ENCODE measurements at regions not wholly inside any gene's neighbourhood (a gene's known extent, or its start where the extent isn't known, plus 50 kb on each side); places are given as distances from the start of the nearest gene placed in this dataset.

DNA sequence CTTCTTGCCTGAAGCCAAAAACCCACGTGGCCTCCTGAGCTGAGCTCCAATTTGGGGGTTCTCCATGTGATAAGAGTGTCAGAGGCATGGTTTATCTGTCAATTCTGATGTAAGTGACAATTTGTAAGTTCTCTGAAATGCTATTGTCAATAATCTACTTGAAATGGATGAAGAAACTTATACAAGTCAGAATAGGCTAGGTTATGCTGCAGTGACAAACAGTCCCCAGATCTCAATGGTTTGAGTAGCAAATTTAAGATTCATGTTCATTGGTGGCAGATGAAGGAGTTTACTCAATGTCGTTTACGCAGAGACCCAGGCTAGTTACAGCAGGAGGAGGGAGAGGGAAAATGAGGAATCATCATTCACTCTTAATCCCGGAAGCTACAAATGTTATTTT, 352.4 kb downstream of the KIF16B start:
- no peak for DNase-seq
- intact Hi-C loops (cut with DNase I), result no loop called here

DNA sequence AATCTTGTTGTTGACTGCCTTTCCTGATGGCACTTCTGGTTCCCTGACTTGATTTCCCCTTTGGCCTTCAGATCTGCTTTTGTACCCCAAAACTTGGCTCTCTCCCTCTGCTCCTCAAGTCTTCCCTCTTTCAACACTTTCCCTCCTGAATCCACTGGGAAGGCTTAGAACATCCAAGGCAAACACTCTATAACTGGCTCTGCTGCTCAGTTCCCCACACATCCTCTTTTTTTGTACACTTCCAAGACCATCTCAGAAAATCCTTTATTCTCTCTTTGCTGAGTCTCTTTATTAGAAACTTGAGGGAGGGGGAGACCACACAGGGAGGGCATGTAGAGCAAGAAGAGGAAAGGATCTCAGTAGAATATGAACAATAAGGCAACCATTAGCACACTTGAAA, 354.1 kb downstream of the KIF16B start:
- no peak for DNase-seq
- intact Hi-C loops (cut with DNase I), result no loop called here

DNA sequence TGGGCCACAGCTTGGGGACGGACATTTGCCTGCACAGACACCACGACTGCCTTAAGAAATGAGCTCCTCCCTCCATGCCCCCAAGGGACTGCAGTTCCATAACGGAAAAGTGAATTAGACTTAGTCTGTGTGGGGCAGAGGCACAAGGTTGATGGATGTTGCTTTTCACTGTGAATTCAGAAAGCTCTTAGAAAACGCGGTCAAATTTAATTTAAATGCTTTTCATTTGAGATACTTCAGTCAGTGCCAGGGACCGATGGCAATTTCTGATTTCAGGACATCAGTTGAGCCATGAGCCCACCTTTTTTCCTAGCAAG, 356.4 kb downstream of the KIF16B start:
- DNase-seq, result no peak
- intact Hi-C loops (cut with DNase I), result no loop called here

DNA sequence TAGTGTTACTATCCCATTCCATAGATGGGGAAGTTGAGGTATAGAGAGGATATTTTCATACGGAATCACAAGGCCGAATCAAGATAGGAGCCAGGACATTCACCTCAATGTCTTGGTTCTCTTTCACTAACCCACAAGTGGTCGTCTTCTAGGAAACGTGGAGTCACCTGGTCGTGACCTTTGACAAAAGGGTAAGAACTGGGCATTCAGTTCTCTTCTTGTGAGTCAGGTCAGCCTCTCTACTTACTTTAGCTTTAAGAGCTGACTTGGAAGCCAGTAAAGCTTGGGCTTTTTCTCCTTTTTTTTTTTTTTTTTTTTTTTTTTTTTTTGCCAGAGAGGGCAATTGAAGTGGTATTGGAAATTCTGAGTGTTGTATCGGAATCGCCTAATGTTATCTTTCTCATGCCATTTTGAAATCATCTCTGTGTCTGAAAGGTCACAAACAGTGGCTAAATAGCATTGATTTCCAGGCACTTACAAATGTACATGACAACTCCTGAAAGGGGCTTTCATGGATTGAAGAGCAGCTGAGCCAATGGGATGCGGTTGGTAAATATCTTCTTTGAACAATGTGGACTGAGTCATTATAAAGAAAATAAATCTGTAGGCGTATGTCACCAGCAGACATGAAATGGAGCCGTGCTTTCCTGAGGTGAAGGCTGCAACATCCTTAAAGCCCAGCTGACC, 356.9 kb downstream of the KIF16B start:
- no peak for DNase-seq
- intact Hi-C loops (cut with DNase I), result no loop called here

DNA sequence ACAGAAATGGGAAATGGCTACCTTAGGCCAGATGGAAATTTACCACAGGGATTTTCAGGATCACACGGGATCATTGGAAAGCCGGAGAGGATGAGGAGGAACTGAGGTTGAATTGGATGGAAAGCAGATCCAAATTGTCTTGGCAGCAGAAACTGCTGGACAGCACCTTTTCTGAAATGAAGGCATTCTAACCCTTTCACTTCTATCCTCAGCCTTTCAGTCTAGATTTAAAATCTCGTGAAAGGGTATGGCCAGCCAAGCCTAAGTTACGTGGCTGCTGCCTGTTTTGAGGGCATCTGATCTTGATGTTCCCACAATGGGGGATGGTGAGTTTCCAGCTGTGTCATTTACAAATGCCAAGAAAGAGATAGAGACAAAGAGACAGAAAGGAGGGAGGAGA, 358.2 kb downstream of the KIF16B start:
- intact Hi-C loops (cut with DNase I), result no loop called here
- no peak for DNase-seq

DNA sequence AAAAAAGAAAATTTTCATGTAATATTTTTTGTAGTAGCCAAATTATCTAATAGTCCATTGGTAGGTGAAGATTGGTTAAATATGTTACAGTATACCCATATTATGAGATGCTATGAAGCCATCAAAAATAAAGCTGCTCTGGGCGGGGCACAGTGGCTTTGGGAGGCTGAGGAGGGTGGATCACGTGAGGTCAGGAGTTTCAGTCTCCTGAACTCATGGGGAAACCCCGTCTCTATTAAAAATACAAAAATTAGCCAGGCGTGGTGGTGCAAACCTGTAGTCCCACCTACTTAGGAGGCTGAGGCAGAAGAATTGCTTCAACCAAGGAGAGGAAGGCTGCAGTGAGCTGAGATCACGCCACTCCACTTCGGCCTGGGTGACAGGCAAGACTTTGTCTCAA, 360.5 kb downstream of the KIF16B start:
- DNase-seq, result no peak
- intact Hi-C loops (cut with DNase I), result no loop called here

DNA sequence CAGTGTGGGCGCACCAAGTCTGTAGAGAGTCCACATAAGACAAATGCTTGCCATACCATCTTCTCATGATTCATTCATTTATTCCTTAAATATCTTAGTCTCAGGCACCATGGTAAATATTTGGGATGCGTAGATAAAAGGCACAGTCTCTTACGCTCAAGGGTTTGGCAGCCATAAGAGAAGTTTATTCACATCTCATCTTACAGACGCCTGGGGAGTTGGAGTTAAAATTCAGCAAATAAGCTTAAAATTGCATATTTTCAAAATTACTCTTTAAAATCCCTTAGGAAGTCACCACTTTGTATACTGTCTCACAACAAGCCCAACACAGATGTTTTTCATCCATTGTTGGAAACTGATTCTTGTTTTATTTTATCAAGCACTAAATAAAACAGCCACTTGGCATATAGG, 363.3 kb downstream of the KIF16B start:
- intact Hi-C loops (cut with DNase I), result no loop called here
- no peak for DNase-seq

DNA sequence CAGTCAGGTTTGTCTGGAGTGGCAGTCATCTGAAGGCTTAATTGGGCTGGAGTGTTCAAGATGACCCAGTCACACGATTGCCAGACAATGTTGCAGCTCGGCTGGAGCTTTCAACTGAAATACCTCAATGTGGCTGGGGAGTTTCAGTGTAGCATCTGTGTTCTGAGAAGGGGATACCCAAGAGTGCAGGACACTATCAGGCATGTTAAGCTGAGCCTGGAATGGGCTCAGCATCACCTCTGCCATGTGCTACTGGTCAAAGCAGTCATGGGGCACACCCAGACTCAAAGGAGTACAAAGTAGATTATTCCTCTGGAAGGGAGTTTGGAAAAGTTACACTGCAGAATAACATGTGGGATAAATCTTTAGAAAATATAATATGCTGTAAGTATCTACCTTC, 363.9 kb downstream of the KIF16B start:
- intact Hi-C loops (cut with DNase I), result no loop called here
- no peak for DNase-seq

DNA sequence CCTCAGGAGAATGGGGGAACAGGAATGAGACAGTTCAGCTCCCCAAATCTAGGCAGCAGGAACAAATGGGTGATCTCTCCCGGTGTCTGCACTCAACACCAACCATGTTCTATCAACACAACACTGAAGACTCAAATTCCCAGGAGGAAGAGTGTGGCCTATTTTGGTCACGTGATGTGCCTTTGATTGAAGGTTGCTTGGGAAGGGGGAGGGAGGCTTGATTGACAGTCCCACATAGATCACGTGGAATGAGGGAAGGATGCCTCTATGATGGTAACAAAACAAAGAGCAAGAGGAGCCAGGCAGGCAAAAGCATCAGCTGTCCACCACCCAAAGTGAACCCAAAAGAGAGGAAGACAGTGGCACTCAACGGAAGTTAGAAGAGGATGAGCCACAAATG, 364.8 kb downstream of the KIF16B start:
- intact Hi-C loops (cut with DNase I), result no loop called here
- DNase-seq, result no peak

DNA sequence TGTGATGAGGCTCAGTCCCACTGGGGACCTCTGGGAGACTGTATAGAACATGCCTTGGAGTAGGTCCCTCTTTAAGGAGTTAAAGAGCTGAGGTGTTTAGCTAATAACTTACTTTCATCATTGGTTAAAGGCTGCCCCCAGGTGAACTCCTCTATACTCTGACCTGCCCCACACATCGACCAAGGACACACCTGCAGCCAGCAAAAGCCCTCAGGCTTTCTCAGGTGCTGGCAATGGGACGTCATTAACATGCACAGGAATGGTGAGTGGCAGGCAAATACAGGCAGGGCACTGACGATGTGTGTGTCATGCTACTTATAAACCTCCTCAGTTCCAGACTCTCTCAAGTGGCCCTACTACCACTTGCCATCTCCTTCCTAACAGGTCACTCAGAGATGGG, 366.4 kb downstream of the KIF16B start:
- intact Hi-C loops (cut with DNase I), result no loop called here
- DNase-seq, result no peak

DNA sequence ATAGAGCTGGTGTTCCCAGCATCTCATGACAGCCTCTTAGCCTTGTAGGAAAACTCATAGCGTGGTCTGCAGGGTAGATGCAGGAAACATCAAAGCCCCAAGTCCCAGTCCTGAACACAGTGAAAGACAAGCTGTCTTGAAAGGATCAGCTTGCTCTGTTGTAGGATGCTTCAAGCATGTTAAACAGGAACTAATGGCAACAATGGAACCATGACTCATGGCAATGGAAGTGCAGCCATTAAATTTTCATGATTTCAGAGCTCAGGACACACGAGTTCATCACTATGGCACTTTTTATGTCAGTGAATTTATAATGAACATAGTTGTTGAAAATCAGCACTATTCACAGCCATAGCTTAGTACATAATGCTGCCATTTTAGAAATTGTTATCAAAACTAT, 367.7 kb downstream of the KIF16B start:
- intact Hi-C loops (cut with DNase I), result no loop called here
- DNase-seq, result no peak

DNA sequence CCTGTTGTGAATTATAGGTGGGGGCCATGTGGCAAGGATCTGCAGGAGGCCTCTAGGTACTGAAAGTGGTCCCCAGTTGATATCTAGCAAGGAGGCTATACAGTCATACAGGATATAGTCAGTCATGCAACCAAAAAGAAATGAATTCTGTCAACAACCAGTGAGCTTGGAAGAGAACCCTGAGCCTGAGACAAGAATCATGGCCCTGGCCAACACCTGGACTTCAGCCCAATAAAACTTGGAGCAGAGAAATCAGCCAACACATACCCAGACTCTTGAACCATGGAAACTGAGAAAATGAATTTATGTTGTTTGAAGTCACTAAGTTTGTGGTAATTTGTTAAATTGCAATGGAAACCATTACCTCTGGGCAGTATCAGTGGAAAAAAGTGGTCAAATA, 370.2 kb downstream of the KIF16B start:
- intact Hi-C loops (cut with DNase I), result no loop called here
- DNase-seq, result no peak

DNA sequence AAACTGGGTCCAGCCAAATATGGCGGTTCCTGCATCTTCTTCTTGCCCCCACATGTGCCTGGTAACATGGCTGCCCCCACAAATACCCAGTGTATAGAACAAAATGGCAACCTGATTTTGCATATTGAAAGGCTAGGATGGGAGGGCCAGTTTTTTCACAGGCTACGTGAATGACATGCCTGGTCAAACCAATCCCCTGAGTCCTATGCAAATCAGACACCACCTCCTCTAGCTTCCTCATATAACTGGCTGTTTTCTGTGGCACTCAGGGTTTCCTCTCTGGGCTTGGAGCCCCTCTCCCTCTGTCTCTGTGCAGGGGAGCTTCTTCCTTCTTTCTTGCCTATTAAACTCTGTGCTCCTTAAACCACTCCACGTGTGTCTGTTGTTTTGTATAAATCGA, 372.1 kb downstream of the KIF16B start:
- DNase-seq, result no peak
- intact Hi-C loops (cut with DNase I), result no loop called here

DNA sequence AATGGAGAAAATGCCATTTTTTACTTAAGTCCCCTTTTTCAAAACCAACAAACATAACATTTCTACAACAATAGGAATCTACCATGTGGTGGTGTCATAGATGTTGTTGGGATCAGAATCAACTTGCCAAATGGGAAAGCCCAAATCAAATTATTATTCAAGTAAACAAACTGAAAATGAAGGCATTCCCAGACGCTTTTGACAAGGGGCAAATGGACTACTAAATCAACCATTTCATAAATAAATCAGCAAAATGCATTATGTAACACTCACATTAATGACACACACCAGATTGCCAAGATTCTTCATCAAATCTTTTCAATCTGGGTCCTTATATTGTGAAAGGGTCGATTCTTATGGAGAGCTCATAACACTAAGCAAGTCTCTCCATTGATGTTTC, 375.6 kb downstream of the KIF16B start:
- DNase-seq, result no peak
- intact Hi-C loops (cut with DNase I), result no loop called here

DNA sequence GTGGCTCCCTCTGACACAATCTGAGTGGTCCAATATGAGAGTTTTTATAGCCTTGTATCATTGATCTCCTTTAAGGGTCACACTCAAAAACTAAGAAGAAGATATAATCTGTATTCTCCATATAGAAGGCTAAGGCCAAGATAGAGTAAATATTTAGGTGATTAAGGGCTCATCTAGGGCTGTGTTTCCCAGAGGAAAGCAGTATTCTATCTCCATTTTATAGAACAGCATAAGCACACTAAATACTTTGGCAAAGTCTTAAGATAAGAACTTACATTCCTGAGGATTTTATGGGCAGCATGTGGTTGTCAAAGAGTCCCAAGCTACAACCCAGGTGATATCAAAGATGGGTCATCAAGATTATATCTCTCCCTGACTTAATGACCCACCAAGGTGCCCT, 377.6 kb downstream of the KIF16B start:
- intact Hi-C loops (cut with DNase I), result no loop called here
- DNase-seq, result no peak

DNA sequence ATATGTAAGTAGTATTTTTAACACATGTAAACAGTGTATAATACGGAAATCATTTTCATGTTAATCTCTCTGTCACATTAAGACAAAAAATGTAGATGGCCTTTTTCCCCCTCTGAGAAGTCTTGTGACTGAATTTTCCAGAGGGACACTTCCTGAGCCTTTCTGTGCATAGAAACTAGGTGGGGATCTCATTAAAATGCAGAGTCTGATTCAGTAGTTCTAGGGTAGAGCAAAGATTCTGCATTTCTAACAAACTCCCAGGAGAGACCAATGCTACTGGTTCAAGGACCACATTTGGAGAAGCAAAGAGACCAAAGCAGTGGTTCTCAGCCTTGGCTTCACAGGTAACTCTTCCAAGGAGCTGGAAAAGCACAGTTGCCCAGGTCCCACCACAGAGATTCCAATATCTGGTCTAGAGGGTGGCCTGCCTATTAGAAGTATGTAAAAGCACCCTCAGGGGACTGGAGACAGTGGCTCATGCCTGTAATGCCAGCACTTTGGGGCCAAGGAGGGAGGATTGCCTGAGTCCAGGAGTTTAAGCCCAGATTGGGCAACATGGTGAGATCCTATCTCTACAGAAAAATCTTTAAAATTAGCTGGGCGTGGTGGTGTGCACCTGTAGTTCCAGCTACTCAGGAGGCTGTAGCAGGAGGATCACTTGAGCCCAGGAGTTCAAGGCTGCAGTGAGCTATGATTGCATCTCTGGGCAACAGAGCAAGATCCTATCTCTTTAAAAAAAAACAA, 378.5 kb downstream of the KIF16B start:
- no peak for DNase-seq

DNA sequence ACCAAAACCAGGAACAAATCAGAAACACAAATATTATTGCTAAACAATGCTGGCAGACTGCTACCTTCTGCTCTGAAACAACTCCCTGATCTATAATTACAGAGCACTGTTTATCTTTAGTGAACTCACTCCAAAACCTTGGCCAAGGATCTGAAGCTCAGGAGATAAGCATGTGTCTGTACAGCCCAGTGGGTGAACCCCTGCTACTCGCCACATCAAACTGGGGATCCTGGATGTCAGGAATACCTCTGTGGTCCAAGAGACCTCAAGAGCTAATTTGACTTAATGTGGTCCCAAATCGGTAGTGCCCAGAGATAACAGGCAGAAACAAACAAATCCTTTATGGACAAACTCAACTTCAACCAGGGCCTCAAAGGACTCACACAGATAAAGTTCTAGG, 381.8 kb downstream of the KIF16B start:
- intact Hi-C loops (cut with DNase I), result no loop called here

More for the DNA sequence above, 378.5 kb downstream of the KIF16B start:
- intact Hi-C loops (cut with DNase I), result no loop called here

DNA sequence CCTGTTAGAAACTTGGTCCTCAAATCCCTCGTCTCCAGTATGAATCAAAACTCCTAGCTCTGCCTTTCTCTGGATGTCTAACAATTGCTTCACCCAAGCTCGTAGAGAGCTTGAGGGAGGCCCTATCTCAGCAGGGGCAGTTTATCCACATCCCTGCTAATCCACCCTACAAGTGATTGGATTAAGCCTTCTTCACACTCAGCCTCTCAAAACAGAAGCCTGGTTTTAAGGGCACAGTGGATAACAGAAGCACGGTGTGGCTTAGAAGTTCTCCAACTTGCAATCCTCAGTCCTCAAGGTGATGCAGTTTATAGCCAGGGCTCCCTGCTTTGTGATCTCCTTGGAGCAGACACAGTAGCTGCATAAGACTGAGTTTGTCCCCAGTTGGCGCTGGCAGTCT, 383.9 kb downstream of the KIF16B start:
- no peak for DNase-seq

More for the DNA sequence above, 381.8 kb downstream of the KIF16B start:
- no peak for DNase-seq

DNA sequence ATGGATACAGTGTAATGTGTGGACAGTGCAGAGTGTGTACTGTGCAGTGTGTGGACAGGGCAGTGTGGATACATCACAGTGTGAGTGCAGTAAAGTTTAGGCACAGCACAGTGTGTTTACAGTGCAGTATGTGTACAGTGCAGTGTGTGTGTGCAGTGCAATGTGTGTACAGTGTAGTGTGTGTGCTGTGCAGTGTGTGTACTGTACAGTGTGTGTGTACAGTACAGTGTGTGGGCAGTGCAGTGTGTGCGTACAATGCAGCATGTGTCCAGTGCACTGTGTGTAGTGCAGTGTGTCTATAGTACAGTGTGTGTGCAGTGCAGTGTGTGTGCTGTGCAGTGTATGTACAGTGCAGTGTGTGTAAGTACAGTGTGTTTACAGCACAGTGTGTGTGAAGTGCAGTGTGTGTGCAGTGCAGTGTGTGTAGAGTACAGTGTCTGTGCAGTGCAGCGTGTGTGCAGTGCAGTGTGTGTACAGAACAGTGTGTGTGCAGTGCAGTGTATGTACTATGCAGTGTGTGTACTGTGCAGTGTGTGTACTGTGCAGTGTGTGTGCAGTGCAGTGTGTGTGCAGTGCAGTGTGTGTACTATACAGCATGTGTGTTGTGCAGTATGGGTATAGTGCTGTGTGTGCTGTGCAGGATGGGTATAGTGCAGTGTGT, 385.2 kb downstream of the KIF16B start:
- DNase-seq, result no peak
- intact Hi-C loops (cut with DNase I), result no loop called here

More for the DNA sequence above, 383.9 kb downstream of the KIF16B start:
- intact Hi-C loops (cut with DNase I), result no loop called here

DNA sequence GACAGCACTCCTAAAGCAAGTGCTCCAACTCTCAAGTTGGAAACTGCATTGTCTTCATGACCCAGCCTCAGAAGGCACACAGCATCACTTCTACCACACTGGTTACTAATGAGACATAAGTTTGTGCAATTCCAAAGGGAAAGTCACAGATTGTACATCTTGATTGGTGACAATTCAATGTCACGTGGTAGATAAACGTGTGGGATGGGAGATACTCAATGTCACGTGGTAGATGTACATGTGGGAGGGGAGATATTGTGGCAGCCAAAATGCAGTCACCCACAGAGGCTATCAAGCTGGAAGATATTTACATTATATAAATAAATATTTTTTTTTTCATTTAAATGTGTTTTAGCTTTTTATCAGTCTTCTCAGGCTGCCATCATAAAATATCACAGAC, 393.3 kb downstream of the KIF16B start:
- no peak for DNase-seq
- intact Hi-C loops (cut with DNase I), result no loop called here

DNA sequence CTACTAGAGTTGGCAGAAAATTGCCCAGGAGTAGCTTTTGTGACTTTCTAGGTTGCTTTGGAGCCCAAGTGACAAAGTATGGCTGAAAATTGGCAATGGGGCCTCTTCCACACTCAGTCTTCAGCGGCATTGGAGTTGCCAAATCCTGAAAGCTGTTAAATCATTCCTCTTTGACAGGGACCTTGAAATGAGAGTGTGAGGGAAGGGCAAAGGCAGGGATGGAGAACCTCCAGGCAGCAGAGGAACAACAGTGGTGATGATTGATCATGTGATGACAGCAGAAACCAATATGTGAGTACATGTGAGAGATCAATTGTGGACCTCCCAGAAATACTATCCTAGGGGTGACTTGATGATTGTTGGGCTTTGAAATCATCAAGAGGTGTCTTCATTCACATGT, 393.9 kb downstream of the KIF16B start:
- DNase-seq, result no peak
- intact Hi-C loops (cut with DNase I), result no loop called here

Data from head of caudate nucleus (tissue), 42 donors.